ENCODE measurements at regions not wholly inside any gene's neighbourhood (a gene's known extent, or its start where the extent isn't known, plus 50 kb on each side); places are given as distances from the start of the nearest gene placed in this dataset.

GRCh38 chr11:97770570-97770969, 1250.2 kb upstream of the CNTN5 start (continued):
- no peak for TF ChIP-seq SNAPC5 (CRISPR knock-in tag; IDR thresholded peaks at IDR 0.05)
- TF ChIP-seq SMARCB1 (IDR thresholded peaks at IDR 0.05; ENCODE audit: insufficient read length, low read depth) = no peak
- TF ChIP-seq ZNF143 (CRISPR knock-in tag; IDR thresholded peaks at IDR 0.05) = no peak
- TF ChIP-seq PHB (CRISPR knock-in tag; IDR thresholded peaks at IDR 0.05) = no peak
- TF ChIP-seq POLR2A (conservative IDR thresholded peaks at IDR 0.05) = no peak
- TF ChIP-seq POLR2AphosphoS2 (IDR thresholded peaks at IDR 0.05; ENCODE audit: low read length) = no peak
- TF ChIP-seq EHMT2 (IDR thresholded peaks at IDR 0.05) = no peak

- H3K9me3 ChIP-seq (replicated peaks; ENCODE audit: control insufficient read depth, insufficient read depth, low read depth, low read length) = no peaks in the 10 kb centered on the region
- no peak overlapping the region for H3K4me3 ChIP-seq
- no peak overlapping the region for H3K4me2 ChIP-seq (ENCODE audit: insufficient read depth, low read length)
- TF ChIP-seq DMBX1 (CRISPR knock-in tag; IDR thresholded peaks at IDR 0.05; ENCODE audit: borderline replicate concordance) (no peak), ZC3H8 (IDR thresholded peaks at IDR 0.05) (no peak)
- no peak overlapping the region for H3K9ac ChIP-seq (ENCODE audit: insufficient read depth in 1 of 2, low read depth in 2 of 2, low read length in 2 of 2)
- no peaks in the 10 kb centered on the region for H4K20me1 ChIP-seq (replicated peaks; ENCODE audit: control insufficient read depth, insufficient read depth, low read length)
- WGBS (ENCODE audit: insufficient coverage, low coverage, missing lambda C conversion rate) = 17% methylated on average over 5 of the region's 5 CpGs
- in situ Hi-C loops (cut with MboI) (no loop called here), intact Hi-C loops (cut with micrococcal nuclease) (no loop called here)
- no peaks in the 10 kb centered on the region for H3K27me3 ChIP-seq (ENCODE audit: control insufficient read depth in 2 of 2, insufficient read depth in 2 of 2, low read length in 2 of 2)
- ATAC-seq = no peak
- no peak overlapping the region for H3K27ac ChIP-seq (ENCODE audit: extremely low read depth, low read depth, low read length)
- peak overlapping the region; percentile 44; the same call in 1 of the 2 replicates for H2AFZ ChIP-seq (ENCODE audit: low read depth, low read length)
- ChIA-PET POLR2A (no interaction called here), CTCF (ENCODE audit: low intra/inter-chr PET ratio) (no interaction called here)
- FAIRE-seq = no peak
- H3K4me1 ChIP-seq (replicated peaks in 1 of 2; ENCODE audit: control insufficient read depth in 2 of 2, insufficient read depth in 2 of 2, low read length in 2 of 2) = no peaks in the 10 kb centered on the region
- H3K36me3 ChIP-seq (ENCODE audit: control insufficient read depth, insufficient read depth, low read length) = no peaks in the 10 kb centered on the region
- H3K79me2 ChIP-seq (ENCODE audit: control insufficient read depth, insufficient read depth, low read length) = no peaks in the 10 kb centered on the region
- no peak for DNase-seq (ENCODE audit: extremely low read depth in 1 of 4, low spot score in 3 of 4)
- H3K9me1 ChIP-seq (ENCODE audit: control insufficient read depth, insufficient read depth, low read length) = no peaks in the 10 kb centered on the region
- BruUV-seq (replicated peaks) = no TSS peak
Measured at GRCh38 chr11:97772705-97773104, 1248.0 kb upstream of the CNTN5 start.

All from K562 (cell line).